Neural progenitor cell (in vitro differentiated cells): ENCODE measurements at regions not wholly inside any gene's neighbourhood (a gene's known extent, or its start where the extent isn't known, plus 50 kb on each side); places are given as distances from the start of the nearest gene placed in this dataset.

Experiments used
- DNase-seq: peaks from one replicate; pipeline ENCODE4 v3.0.0-alpha.2; 2016; ENCODE audit warnings: low spot score
- H2AFZ ChIP-seq: fragments of 200-600 bp; sonication (generic); replicated peaks from 2 replicates; pipeline ENCODE4 v1.6.1; 2016; ENCODE audit warnings: antibody characterized with exemption
- H3F3A ChIP-seq: fragments of 200-600 bp; sonication (generic); 2 replicates; pipeline ENCODE4 v1.6.1; 2016; ENCODE audit warnings: antibody characterized with exemption, low read depth
- H3K27ac ChIP-seq: fragments of 200-600 bp; sonication (generic); 2 replicates; pipeline ENCODE4 v1.5.1; 2016; ENCODE audit warnings: mild to moderate bottlenecking
- H3K27me3 ChIP-seq: fragments of 200-600 bp; sonication (generic); 2 replicates; pipeline ENCODE4 v1.6.1; 2016; ENCODE audit warnings: mild to moderate bottlenecking, moderate library complexity
- H3K36me3 ChIP-seq: fragments of 200-600 bp; sonication (generic); 2 replicates; pipeline ENCODE4 v1.5.1; 2016
- H3K4me1 ChIP-seq: fragments of 200-600 bp; sonication (generic); 2 replicates; pipeline ENCODE4 v1.6.1; 2016; ENCODE audit warnings: mixed run types
- H3K4me2 ChIP-seq: fragments of 200-600 bp; sonication (generic); 2 replicates; pipeline ENCODE4 v1.6.1; 2016
- H3K4me3 ChIP-seq: fragments of 200-600 bp; sonication (generic); 2 replicates; pipeline ENCODE4 v1.5.1; 2016
- H3K79me2 ChIP-seq: fragments of 200-600 bp; sonication (generic); 2 replicates; pipeline ENCODE4 v1.6.1; 2016; ENCODE audit warnings: low read depth
- H3K9ac ChIP-seq: fragments of 200-600 bp; sonication (generic); 2 replicates; pipeline ENCODE4 v1.6.1; 2016
- H3K9me3 ChIP-seq: fragments of 200-600 bp; sonication (generic); 2 replicates; pipeline ENCODE4 v1.5.1; 2016; ENCODE audit warnings: low read depth
- H4K20me1 ChIP-seq: fragments of 200-600 bp; sonication (generic); 2 replicates; pipeline ENCODE4 v1.6.1; 2016; ENCODE audit warnings: low read depth
- H3K27ac Mint-ChIP-seq: 3 replicates; pipeline ENCODE4 v1.8.0; 2021; ENCODE audit warnings: mixed read lengths
- H3K27me3 Mint-ChIP-seq: 2 replicates; pipeline ENCODE4 v1.8.0; 2022; ENCODE audit warnings: low read depth, mild to moderate bottlenecking, inconsistent platforms, moderate library complexity, mixed read lengths; ENCODE audit not compliant: insufficient read depth
- H3K36me3 Mint-ChIP-seq: 3 replicates; pipeline ENCODE4 v1.8.0; 2021; ENCODE audit warnings: mixed read lengths
- H3K4me1 Mint-ChIP-seq: 3 replicates; pipeline ENCODE4 v1.8.0; 2021; ENCODE audit warnings: mixed read lengths
- H3K4me3 Mint-ChIP-seq: 3 replicates; pipeline ENCODE4 v1.8.0; 2021; ENCODE audit warnings: mild to moderate bottlenecking, moderate library complexity, mixed read lengths
- H3K9me3 Mint-ChIP-seq: 3 replicates; pipeline ENCODE4 v1.8.0; 2020; ENCODE audit warnings: mixed read lengths
- EZH2 ChIP-seq: fragments of 200-600 bp; sonication (generic); IDR thresholded peaks from 2 replicates; pipeline ENCODE4 v1.6.1; 2017; ENCODE audit warnings: antibody characterized with exemption, mild to moderate bottlenecking, moderate library complexity
- EZH2phosphoT487 ChIP-seq: fragments of 200-600 bp; sonication (generic); IDR thresholded peaks from 2 replicates; pipeline ENCODE4 v1.6.1; 2017; ENCODE audit warnings: antibody characterized with exemption
- TF ChIP-seq, protein P1 (sequence below): fragments of 200-600 bp; sonication (generic); IDR thresholded peaks from 2 replicates; pipeline ENCODE4 v1.5.1; 2017; ENCODE audit warnings: antibody characterized with exemption, mild to moderate bottlenecking

DNA sequence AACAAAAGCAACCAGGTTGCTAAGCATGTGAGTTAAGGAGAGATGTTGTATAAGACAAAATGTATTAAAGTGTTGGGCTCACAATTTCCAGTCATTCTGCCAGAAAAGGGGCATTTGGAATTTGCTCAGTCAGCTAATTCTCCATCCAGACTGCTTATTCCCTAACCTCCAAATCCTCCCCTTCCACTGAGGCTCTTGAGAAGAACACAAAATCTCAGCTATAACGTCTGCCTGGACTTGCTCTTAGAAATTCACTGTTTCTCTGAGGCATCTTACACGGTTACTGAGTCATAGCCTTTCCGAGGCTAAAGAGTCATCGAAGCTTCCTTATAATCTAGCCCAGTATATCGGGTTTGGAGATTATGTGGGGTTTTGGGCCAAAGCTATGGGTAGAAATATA, 548.2 kb upstream of the ADGRL4 start:
- Histone ChIP-seq H4K20me1 (no peaks in the 10 kb centered on the region), H3F3A (no peaks in the 10 kb centered on the region), H3K27ac (no peak overlapping the region), H2AFZ (peak overlapping the region; percentile 53), H3K4me3 (no peak overlapping the region), H3K79me2 (no peaks in the 10 kb centered on the region), H3K36me3 (no peaks in the 10 kb centered on the region), H3K4me1 (no peaks in the 10 kb centered on the region), H3K9me3 (no peaks in the 10 kb centered on the region), H3K27me3 (no peaks in the 10 kb centered on the region), H3K4me2 (no peak overlapping the region), H3K9ac (no peak overlapping the region)
- Mint-ChIP-seq H3K36me3 (no peaks in the 10 kb centered on the region), H3K27me3 (peaks cover 2% of the 10 kb centered on the region), H3K4me3 (no peak overlapping the region), H3K4me1 (peaks cover 4% of the 10 kb centered on the region), H3K9me3 (peaks cover 2% of the 10 kb centered on the region), H3K27ac (no peak overlapping the region)
- TF ChIP-seq EZH2 (no peak), EZH2phosphoT487 (no peak)
- no peak for DNase-seq

DNA sequence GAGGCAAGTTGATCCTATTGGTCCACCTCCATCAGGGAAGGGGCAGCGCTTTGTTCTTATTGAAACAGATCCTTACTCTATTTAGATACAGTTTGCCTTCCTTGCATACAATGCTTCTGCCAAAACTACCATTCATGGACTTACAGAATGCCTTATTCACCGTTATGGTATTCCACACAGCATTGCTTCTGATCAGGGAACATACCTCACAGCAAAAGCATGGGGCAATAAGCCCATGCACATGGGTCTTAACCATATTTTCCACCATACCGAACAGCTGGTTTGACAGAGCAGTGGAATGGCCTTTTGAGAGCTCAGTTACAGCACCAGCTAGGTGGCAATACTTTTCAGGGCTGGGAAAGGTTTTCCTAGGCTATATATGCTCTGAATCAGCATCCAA, 544.8 kb upstream of the ADGRL4 start:
- no peak for TF ChIP-seq EZH2
- TF ChIP-seq, protein P1, sequence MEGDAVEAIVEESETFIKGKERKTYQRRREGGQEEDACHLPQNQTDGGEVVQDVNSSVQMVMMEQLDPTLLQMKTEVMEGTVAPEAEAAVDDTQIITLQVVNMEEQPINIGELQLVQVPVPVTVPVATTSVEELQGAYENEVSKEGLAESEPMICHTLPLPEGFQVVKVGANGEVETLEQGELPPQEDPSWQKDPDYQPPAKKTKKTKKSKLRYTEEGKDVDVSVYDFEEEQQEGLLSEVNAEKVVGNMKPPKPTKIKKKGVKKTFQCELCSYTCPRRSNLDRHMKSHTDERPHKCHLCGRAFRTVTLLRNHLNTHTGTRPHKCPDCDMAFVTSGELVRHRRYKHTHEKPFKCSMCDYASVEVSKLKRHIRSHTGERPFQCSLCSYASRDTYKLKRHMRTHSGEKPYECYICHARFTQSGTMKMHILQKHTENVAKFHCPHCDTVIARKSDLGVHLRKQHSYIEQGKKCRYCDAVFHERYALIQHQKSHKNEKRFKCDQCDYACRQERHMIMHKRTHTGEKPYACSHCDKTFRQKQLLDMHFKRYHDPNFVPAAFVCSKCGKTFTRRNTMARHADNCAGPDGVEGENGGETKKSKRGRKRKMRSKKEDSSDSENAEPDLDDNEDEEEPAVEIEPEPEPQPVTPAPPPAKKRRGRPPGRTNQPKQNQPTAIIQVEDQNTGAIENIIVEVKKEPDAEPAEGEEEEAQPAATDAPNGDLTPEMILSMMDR, result no peak
- no peak for TF ChIP-seq EZH2phosphoT487
- Histone ChIP-seq H4K20me1 (no peaks in the 10 kb centered on the region), H3K27ac (no peak overlapping the region), H3K9me3 (no peaks in the 10 kb centered on the region), H3K27me3 (no peaks in the 10 kb centered on the region), H3K79me2 (no peaks in the 10 kb centered on the region), H3K9ac (no peak overlapping the region), H3F3A (no peaks in the 10 kb centered on the region), H3K36me3 (no peaks in the 10 kb centered on the region), H3K4me1 (no peaks in the 10 kb centered on the region), H2AFZ (no peak overlapping the region), H3K4me2 (no peak overlapping the region), H3K4me3 (no peak overlapping the region)
- Mint-ChIP-seq H3K27ac (no peak overlapping the region), H3K27me3 (no peaks in the 10 kb centered on the region), H3K4me3 (no peak overlapping the region), H3K4me1 (no peaks in the 10 kb centered on the region), H3K36me3 (no peaks in the 10 kb centered on the region), H3K9me3 (no peaks in the 10 kb centered on the region)
- no peak for DNase-seq

DNA sequence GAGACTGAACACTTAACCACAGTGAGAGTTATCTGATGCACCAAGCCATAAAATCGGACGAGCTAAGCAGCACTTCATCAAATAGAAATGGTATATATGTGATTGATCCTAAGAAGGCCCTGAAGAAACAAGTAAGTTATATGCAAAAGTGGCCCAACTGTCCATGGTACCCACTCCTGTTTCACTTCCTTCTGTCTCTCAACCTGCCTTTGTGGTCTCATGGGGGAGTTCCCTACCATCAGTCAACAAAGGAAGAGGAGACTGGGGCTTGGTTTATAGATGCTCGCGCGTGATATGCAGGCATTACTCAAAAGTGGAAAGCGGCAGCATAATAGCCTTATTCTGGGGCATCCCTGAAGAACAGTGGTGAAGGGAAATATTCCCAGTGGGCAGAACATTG, 543.9 kb upstream of the ADGRL4 start:
- Histone ChIP-seq H3K9ac (no peak overlapping the region), H3K9me3 (no peaks in the 10 kb centered on the region), H3K36me3 (no peaks in the 10 kb centered on the region), H4K20me1 (no peaks in the 10 kb centered on the region), H3K4me1 (no peaks in the 10 kb centered on the region), H3K27ac (no peak overlapping the region), H2AFZ (no peak overlapping the region), H3F3A (no peaks in the 10 kb centered on the region), H3K4me3 (no peak overlapping the region), H3K79me2 (no peaks in the 10 kb centered on the region), H3K27me3 (no peaks in the 10 kb centered on the region), H3K4me2 (no peak overlapping the region)
- no peak overlapping the region for H3K4me3 Mint-ChIP-seq
- no peak overlapping the region for H3K27ac Mint-ChIP-seq
- no peaks in the 10 kb centered on the region for H3K27me3 Mint-ChIP-seq
- H3K4me1 Mint-ChIP-seq, result no peaks in the 10 kb centered on the region
- no peak for DNase-seq
- no peak for TF ChIP-seq EZH2phosphoT487
- no peak for TF ChIP-seq EZH2
- TF ChIP-seq, protein P1, result no peak
- H3K36me3 Mint-ChIP-seq, result no peaks in the 10 kb centered on the region
- H3K9me3 Mint-ChIP-seq, result no peaks in the 10 kb centered on the region

GRCh38 chr1:79549201-79549600, 542.7 kb upstream of the ADGRL4 start:
- no peaks in the 10 kb centered on the region for H3K36me3 ChIP-seq
- H3K27me3 Mint-ChIP-seq, result no peaks in the 10 kb centered on the region
- no peaks in the 10 kb centered on the region for H3K4me1 Mint-ChIP-seq

More at GRCh38 chr1:79549201-79549600, 542.7 kb upstream of the ADGRL4 start:
- no peak overlapping the region for H3K27ac Mint-ChIP-seq
- Histone ChIP-seq H4K20me1 (no peaks in the 10 kb centered on the region), H3K27ac (no peak overlapping the region), H3K4me1 (no peaks in the 10 kb centered on the region), H3K9me3 (no peaks in the 10 kb centered on the region), H3K4me3 (no peak overlapping the region), H2AFZ (no peak overlapping the region), H3F3A (no peaks in the 10 kb centered on the region), H3K4me2 (no peak overlapping the region), H3K79me2 (no peaks in the 10 kb centered on the region), H3K9ac (no peak overlapping the region), H3K27me3 (no peaks in the 10 kb centered on the region)
- H3K36me3 Mint-ChIP-seq, result no peaks in the 10 kb centered on the region
- H3K4me3 Mint-ChIP-seq, result no peak overlapping the region
- TF ChIP-seq, protein P1, result no peak
- TF ChIP-seq EZH2phosphoT487 (no peak), EZH2 (no peak)
- no peaks in the 10 kb centered on the region for H3K9me3 Mint-ChIP-seq
- DNase-seq, result no peak
